ENCODE measurements at regions not wholly inside any gene's neighbourhood (a gene's known extent, or its start where the extent isn't known, plus 50 kb on each side); places are given as distances from the start of the nearest gene placed in this dataset.

DNA sequence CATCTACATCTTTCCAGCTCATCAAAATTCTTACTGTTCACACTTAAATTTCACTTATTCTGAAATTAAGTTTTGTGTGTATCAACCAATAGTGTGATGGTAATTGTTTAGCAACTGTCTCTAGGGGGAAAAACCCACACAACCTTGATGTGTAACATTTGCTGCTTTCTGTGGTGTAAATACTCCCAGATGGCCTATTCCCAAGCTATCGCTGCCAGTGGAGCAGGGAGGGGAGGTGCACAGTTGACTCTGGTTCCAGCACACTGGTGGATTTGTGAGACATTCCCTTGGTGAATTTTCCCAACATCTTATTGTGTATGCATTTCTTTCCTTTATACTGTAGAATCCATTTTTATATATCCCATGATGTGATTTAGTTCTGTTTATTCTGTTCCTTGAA lies 275.9 kb upstream of the SHH start:
- no peak for FAIRE-seq

DNA sequence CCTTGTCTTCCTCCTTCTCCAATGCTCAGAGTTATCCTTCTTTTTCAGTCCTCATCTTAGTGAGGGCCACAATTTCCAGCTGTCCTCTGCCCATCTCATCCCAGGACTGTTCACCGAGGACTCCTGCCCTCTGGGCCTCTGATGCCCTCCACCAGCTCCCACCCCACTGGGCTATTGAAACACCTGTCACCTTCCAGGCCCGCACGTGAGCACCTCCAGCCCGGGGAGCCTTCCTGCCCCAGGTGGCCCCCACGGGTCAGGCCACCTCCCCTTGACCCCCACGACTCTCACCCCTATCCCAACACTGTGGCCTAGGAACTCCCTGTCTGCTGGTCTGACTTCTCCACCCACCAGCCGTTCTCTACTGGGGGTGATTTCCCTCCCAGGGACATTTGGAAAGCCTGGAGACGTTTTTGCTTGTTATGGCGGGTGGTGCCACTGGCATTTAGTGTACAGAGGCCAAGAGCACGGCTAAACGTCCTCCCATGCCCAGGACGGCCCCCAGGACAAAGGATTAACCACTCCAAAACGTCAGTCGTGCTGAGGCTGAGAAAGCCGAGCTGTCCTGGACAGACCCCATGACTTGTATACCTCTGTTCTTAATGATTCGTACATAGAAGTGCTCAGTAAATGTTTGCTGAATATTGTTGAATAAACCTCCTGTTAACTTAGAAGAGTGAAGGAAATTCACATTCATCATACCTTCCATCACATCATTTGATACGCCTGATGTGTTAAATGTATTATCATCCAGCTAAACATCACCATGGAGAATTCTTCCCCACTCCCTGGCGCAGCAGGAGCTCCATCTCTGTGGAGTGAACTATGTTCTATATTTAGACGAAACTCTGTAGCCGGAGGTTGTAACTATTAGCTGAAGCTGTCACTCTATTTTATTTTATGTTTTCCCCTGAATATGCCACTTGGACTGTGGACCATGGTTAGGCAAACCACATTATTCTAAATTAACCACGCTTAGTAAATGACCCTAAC lies 270.1 kb upstream of the SHH start:
- no peak for FAIRE-seq

DNA sequence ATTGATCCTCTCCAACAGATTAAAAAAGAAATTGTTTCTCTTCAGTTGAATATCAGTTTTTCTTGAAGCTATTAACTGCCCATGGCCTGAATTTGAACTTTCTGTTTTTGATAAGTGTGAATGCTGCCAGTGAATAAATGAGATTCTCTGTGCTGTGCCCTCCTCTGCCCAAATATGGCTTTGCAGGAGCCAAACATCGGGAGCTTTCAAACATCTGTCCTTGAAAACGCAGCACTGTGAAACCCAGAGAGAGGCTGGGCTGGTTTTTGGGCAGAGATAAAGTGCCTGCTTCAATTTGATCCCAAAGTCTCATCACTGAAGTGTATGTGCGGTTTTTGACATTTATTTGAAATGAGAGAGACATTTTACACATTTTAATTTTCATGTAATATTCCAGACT lies 268.3 kb upstream of the SHH start:
- FAIRE-seq, result no peak

DNA sequence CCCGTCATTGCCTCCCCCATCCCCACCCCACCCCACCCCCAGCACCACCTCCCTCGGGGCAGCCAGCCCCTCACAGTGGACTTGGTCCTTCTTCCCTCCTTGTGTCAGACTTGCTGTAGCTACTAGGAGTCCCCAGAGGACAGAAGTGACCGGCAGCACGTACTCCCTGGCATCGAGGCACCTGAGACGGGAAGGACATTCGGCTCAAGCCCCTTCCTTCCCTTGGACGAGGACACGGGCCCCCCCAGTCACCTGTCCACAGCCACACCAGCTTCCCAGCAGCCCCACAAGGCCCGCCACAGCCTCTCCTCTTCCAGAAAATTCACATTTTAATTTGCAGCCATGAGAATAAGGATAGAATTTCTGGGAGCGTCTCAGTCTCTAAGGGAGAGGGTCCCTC lies 267.8 kb upstream of the SHH start:
- FAIRE-seq, result no peak

DNA sequence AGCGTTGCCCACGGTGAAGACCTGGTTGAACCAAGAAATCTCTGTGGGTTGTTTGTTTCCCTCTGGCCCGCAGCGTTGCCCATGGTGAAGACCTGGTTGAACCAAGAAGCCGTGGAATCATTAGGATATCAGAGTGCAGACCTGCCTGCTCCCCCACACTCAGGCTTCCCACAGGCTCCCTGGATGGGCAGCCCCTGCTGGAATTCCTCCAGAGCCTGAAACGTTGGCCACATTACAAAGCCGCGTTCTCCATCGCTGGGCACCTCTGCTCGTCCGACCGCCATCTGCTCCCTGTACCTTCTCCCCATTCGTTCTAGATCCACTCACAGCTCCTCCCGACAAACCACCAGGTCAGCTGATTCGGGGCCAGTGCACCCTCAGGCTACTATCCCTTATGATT lies 266.9 kb upstream of the SHH start:
- FAIRE-seq, result no peak

DNA sequence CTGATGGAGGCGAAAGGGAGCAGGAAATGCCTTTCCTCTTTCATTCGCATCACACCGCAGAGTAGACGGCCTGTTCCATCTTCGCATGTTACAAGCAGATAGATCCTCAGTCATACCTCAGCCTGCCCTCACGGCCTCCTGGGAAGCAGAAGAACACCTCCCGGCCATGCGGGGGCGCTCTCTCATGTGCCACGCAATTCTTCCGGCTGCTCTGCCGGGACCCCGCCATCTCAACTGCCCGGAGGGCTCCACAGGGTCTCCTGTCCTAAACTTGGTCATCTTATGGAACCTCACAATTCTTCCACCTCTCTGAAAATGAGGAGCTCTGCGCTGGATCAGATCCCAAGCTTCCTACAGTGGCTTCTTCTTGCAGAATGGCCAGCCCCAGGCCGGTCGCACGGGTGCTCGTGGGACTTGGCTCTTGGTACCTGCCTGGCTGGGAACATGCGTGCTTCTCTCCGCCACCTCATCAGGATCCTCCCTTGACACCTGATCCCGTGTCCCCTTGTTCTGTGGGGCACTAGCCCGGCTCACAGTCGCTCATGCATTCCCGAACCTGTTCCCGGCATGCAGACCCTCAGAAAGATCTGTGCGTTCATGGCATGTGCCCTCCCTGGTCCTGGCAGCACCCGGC lies 262.8 kb upstream of the SHH start:
- FAIRE-seq, result no peak

DNA sequence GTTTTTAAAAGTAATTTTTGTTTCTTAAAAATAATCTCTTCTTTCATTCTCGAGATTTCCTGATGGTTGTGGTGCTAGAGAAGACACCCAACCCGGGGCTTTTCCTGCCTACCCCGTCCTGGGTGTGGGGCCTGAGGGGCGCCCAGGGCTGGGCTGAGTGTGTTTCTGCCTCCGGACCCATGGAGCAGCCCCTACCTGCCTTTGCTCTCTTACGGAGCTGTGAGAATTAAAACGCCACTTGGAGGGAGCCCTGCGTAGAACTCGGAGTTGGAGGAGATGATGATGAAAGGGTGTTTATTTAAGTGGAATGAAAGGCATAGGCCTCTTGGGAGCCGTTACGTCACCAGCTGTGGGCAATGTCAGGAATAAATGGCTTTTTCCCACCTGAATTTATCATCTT lies 261.8 kb upstream of the SHH start:
- FAIRE-seq, result no peak

DNA sequence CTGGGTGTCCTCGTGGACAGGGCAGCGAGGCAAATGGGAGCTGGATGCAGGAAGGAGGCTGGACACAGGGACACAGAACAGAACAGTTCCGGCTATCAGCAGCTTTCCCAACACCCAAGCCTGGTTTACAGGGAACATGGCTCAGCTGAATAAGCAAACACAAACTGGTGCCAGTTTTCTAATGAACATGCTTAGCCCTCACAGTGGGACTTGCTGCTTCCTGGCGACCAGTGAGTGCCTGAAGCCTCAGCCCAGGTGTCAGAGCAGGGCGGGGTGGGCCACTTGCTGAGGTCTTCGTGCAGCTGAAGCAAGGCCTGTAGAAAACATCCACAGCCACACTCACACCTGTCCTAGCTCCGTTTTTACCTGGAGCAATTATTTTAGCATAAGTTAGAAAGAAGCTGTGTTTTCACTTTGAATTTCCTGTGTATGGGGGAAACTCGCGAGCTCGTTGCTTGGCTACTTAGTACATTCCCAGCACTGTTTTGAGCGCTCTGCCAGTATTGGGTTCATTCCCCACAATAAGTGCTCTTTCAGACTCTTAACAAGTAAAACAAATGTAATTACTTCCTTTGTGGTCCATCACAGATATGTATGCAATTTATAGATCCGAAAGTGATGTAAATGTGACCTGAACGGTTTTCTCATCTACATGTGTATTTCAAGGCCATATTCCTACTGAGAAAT lies 261.2 kb upstream of the SHH start:
- no peak for FAIRE-seq

DNA sequence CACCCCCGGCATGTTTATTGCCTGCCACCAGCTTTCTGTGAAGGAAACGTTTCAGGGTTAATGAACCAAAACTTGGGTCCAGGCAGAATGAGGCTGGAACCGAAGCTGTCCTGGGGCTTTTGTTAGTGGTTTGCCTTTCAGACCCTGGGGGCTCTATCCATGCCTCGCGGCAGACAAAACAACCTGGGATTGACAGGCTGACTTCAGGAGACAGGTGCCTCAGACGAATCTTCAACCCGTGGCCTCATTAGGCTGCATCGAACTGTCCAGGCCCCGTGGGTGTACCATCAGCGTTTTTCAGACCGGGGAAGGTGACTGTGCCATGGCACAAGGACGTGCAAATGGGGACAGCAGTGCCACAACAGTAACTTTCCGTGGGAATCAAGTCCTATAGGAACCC lies 259.3 kb upstream of the SHH start:
- no peak for FAIRE-seq

DNA sequence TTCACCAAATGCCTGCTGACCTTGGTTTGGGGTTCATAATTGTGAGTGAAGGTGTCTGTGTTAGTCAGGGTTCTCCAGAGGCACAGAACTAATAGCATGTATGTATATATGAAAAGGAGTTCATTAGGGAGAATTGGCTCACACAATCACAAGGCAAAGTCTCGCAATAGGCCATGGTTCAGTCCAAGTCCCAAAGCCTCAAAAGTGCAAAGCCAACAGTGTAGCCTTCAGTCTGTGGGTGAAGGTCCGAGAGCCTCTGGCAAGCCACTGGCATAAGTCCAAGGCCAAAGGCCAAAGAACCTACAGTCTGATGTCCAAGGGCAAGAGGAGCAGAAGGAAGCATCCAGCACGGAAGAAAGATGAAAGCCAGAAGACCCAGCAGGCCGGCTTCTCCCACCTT lies 257.6 kb upstream of the SHH start:
- FAIRE-seq, result no peak

DNA sequence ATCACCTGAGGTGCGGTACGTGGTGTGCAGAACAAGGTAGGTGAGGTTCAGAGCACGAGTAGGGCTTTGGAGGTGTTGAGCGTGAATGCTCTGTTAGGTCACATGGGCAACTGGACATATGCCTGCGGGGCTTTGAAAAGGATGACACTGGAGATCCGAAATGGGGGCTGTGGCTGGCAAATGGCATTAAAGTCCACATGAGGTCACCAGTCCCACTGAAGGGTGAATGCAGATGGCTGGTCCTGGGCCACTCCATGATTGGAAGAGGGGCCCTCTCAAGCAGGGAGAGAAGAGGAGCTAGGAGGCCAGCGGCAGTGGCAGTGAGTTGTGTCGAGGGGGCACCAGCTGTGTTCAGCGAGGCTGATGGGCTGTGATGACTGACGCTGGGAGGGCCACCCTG lies 254.9 kb upstream of the SHH start:
- no peak for FAIRE-seq

DNA sequence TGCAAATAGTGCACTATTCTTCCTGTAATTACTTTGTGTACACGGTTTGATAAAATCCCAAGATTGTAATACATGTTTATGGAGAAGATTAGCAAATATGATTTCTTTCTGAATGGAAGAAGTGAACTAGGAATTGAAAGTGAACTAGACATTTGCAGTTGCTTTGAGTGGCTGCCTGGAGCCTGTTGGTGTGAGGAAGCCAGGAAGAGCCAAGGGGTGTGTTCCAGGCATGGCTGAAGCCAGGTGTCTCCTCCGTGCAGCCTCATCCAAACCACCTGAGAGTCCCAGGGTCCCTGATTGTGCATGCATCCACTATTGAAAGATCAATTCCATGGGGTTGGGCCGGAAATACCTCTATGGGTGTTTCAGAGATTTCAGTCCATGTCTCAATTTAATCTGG lies 253.1 kb upstream of the SHH start:
- FAIRE-seq, result no peak

DNA sequence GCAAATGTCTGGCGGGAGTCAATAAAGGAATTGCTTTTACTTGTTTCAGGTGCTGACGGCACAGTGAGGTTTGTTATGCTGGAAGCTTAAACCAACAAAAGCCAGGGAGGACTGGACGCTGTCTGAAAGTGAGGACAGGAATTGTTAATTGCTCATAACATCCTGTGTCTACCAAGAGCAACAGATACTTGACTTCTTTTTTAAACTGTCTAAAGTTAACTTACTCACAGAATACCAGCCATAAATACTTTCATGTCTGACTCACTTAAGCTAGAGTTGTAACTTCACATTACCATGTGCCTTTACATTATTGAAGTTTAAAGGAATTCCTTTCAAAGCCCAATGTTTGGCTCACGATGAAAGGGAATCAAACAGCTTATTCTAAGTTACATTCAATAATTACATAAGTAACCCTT lies 252.7 kb upstream of the SHH start:
- FAIRE-seq, result no peak

DNA sequence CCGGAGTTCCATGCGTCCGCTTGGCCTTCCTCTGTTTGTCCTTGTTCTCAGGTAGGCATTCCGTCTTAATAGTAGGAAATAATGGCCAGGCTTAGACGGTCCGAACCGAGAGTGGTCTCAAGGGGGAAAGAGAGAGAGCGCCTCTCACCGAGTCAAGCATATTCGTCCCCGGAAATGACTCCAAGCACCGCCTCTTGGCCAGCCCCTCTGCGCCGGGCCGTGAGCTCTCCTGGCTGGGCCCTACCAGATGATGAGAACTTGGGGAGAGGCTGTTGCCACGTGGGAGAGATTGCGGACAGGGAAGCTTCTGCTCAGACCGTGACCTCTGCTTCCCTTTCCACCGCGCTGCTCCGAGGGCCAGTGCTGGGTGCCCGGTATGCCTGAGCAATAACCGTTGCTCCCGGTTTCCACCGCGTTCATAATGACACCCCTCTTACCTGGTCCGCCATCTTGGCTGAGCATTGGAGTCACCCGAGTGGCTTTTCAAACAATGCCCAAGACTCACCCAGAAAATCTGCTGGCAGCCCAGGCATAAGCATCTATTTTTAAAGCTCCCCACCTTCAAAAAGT lies 251.1 kb upstream of the SHH start:
- FAIRE-seq, result no peak

DNA sequence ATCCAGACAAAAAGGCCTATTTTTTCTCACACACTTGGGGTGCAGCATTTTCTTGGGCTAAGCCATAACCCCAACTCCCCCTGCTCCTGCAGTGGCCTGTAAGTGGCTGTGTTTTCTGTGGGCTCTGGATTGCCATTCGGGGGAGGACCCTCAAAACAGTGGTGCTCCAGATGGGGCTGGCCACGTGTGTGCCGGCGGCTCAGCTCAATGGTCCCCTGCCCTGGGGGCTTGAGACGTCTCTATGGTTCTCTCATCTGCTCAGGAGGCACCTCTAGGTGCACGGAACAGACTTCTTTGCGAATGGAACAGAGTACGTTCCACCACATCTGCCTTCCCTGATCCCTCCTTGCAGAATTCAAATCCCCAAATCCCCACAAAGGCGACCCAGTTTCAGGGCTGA lies 250.0 kb upstream of the SHH start:
- FAIRE-seq, result no peak

DNA sequence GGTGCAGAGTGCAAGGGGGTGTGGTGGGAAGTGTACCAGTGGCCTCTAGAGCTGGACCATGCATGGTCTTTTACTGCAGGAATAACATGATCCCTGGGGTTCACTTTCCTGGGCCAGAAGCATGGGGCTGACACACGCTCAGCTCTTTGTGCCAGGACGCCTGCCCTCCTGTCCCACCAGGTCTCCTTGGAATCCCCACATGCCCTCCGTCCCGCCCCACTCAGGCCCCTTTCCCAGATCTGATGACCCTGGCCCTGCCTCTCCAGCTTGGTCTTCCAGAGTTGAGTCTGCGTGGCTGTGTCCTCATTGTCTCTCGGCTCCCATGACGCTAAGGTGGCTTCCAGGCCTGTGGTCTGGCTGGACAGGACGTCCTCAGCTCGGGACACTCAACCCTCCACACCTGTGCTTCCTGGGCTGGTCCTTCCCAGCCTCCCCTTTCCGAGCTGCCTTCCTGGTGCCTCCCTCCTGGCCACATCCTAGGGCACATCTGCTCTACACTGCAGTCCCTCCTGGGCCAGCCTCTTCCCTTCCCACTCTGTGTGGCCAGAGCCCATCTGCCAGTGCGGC lies 249.5 kb upstream of the SHH start:
- FAIRE-seq, result no peak

DNA sequence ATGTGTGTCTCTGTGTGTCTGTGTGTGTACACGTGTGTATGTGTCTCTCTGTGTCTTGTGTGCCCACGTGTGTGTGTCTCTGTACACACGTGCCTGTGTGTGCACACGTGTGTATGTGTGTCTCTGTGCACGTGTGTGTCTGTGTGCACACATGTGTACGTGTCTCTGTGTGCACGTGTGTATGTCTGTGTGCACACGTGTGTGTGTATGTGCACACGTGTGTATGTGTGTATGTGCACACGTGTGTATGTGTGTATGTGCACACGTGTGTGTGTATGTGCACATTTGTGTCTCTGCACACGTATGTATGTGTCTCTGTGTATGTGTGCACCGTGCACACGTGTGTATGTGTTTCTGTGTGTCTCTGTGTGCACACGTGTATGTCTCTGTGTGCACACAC lies 248.7 kb upstream of the SHH start:
- no peak for FAIRE-seq

DNA sequence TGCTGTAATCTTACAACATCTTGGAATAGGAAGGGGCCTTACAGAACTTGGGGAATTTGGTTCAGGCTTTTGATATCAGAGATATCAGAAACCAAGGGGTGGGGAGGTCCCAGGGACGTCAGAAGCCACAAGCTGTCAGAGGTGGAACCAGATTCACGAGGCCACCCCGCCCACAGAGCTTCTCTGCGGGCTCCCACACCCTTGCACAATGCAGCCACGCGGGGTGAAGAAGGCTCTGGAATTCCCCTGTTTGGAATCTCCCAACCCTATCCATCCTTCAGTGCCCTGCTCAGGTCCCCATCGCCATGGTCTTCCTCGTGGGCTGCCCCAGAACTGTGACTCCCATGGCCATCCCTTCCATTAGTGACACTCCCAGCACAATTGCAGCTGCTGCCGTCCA lies 247.1 kb upstream of the SHH start:
- no peak for FAIRE-seq

DNA sequence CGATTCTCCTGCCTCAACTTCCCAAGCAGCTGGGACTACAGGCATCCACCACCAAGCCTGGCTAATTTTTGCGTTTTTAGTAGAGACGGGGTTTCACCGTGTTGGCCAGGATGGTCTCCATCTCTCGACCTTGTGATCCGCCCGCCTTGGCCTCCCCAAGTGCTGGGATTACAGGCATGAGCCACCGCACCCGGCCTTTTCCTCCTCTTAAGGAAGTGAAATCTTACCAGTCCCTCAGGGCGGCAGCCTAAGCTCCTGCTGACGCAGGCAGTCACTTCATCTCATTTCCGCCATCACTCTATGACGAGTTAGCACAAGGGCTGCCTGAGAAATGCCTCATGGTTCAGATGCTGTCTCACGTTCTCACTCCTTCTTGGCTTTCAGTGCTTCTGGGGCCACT lies 246.0 kb upstream of the SHH start:
- FAIRE-seq, result no peak

DNA sequence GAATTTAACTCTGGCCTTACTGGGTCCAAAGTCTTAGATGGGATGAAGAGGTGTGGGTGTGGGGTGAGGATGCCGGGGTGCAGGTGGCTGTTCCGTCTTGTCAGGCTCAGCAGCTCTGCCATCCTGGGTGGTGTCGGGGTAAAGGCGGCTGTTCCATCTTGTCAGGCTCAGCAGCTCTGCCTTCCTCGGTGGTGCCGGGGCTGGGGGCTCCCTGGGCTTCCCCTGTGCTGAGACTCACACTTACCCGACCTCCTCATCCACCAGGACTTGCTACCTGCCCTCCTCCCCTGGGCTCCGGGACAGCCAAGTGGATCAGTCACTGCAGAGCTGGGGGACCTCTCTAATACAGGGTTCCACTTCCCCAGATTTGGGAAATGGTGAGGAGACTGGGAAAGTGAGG lies 244.3 kb upstream of the SHH start:
- FAIRE-seq, result no peak

DNA sequence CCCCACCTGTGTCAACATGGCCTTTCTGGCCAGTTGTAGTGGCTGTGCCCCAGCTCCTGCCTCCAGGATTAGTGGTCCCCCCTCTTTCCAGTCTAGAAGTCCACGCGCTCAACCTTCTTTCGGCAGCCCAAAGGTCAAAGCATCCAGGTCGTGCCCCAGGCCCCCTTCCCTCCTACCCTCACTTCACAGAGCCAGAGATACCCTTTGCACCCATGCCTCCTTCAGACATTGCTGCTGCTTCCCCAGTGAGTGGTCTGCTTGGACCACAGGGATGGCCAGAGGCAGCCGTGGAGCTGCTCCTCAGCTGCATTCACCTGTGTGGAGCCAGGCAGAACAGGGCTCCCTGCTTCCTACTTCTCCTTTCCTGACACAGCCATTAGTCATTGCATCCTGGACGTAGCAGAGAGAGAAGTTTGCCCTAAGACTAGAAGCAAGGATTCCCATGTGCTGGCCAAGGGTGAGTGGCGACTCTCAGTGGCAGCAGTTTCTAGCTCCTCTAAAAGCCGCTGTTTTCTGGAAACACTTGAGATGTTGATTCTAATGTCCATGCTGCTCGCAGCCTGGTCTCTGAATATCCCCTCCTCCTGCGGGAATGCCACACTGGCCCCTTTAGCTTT lies 243.1 kb upstream of the SHH start:
- no peak for FAIRE-seq

DNA sequence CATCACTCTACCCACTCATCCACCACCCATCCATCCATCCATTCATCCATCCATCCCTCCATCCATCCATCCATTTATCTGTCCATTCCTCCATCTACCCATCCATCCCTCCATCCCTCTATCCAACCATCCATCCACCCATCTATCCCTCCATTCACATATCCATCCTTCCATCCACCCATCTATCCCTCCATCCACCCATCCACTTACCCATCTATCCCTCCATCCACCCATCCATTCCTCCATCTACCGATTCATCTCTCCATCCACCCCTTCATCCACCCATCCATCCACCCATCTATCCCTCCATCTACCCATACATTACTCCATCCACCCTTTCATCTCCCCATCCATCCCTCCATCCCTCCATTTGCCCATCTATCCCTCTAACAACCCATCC lies 239.6 kb upstream of the SHH start:
- FAIRE-seq, result no peak

All from TTC549 (cell line).